ENCODE measurements at regions not wholly inside any gene's neighbourhood (a gene's known extent, or its start where the extent isn't known, plus 50 kb on each side); places are given as distances from the start of the nearest gene placed in this dataset.

- no peak for DNase-seq (ENCODE audit: low read depth in 4 of 4, low spot score in 1 of 4)
Measured at GRCh38 chr2:204264621-204265140, 280.6 kb upstream of the PARD3B start.

DNA sequence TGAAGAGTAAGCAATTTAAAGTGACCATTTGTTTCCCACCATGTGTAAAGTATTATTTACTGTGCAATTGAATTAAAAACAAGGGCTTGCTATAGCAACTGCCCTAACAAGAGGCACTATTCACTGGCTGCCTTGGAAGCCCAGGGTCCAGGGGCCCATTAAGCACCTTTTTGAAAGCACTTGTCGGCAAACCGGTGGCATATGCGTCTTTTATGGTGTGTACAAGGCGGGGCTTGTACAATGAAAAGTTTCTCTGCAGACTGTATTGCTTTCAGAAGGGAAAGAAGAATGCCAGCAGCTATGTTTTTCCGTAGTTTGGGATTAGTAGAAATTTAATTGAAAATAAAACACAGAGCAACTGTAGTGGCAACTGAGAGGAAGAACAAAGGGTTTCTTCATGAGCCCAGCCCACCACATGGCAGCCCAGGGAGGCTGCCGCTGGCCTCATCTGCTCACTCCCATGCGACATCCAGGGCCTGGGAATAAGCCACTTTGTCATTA is 279.5 kb upstream of the PARD3B start:
- DNase-seq (ENCODE audit: low read depth in 4 of 4, low spot score in 1 of 4): no peak

- DNase-seq (ENCODE audit: low read depth in 4 of 4, low spot score in 1 of 4): no peak
Measured at GRCh38 chr2:204268458-204268857, 276.8 kb upstream of the PARD3B start.

- no peak for DNase-seq (ENCODE audit: low read depth in 4 of 4, low spot score in 1 of 4)
Measured at GRCh38 chr2:204268971-204269370, 276.3 kb upstream of the PARD3B start.

DNA sequence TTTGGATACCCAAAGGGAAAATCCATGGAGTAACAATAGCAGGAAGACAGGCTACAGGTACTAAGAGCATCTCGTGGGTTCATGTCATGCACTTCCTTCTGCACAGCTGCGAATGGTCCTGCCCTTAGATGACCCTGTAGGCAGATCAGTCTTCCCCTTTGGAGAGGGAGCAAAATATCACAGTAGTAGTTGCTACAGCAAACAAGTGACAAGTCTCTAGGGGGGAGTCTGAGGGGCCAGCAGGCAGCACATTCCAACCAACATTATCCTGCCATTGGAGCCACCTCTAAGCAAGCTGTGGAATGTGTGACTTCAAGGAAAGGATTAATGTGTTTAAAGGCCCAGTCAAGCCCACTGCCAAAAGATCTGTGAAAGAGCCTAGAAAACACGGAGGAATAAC is 273.2 kb upstream of the PARD3B start:
- no peak for DNase-seq (ENCODE audit: low read depth in 4 of 4, low spot score in 1 of 4)

GRCh38 chr2:204272610-204273287 is 272.5 kb upstream of the PARD3B start:
- DNase-seq (ENCODE audit: low read depth in 4 of 4, low spot score in 1 of 4): no peak

- DNase-seq (ENCODE audit: low read depth in 4 of 4, low spot score in 1 of 4): no peak
Measured at GRCh38 chr2:204274429-204274828, 270.8 kb upstream of the PARD3B start.

- DNase-seq (ENCODE audit: low read depth in 4 of 4, low spot score in 1 of 4): no peak
Measured at GRCh38 chr2:204274991-204275390, 270.3 kb upstream of the PARD3B start.

DNA sequence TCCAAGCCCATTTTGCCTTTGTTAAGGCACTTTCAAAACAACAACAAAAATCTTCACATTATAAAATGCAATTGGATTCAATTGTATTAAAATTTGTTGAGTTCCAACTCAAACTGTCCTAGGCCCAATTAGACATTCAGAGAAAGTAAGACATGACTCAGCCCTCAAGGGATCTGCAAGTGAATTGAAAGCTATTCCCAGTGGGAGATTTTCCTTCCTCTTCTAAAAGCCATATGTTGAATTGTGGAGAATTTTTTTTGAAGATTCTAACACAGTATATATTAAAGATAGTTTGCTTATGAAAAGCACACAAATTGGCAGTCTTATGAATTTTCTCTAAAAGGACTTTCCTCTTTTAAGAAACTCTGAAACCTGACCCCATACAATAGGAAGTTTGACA is 268.0 kb upstream of the PARD3B start:
- no peak for DNase-seq (ENCODE audit: low read depth in 4 of 4, low spot score in 1 of 4)

DNA sequence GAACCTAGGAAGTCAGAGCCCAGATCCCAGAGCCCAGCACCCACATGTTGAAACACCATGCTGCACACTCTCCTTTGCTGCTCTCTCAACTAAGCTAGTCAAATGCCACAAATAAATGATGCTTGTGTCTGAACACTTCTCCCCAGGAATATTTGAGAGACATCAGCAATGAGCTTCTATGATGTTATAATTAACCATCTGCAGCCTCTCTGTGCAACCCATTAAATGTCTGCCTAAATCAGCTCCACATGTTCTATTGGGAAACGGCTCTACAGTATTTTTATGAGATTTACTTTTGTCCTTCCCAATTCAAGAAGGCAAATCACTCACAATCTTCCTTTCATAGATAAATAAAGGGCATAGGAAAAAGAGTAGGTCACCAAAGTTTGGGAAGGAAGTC is 266.8 kb upstream of the PARD3B start:
- DNase-seq (ENCODE audit: low read depth in 4 of 4, low spot score in 1 of 4): no peak

DNA sequence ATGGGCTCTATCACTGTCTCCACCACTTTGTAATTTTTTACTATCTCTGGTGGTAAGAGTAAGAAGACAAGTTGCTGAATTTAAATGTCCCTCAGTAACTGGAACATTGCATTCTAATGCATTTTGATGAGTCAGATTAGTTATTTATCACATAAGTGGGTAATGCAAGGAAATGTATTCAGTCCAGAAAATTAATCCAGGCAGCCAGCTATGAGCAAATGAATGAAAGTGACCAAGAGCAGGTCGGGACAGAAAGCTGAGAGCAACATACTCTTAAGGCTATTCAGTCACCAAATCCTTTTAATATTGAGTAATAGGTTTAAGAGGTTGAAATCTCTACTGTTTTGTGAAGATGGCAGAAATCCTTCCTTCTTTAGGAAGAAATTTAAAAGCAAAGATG is 265.5 kb upstream of the PARD3B start:
- no peak for DNase-seq (ENCODE audit: low read depth in 4 of 4, low spot score in 1 of 4)

GRCh38 chr2:204280262-204280668 is 265.0 kb upstream of the PARD3B start:
- no peak for DNase-seq (ENCODE audit: low read depth in 4 of 4, low spot score in 1 of 4)

DNA sequence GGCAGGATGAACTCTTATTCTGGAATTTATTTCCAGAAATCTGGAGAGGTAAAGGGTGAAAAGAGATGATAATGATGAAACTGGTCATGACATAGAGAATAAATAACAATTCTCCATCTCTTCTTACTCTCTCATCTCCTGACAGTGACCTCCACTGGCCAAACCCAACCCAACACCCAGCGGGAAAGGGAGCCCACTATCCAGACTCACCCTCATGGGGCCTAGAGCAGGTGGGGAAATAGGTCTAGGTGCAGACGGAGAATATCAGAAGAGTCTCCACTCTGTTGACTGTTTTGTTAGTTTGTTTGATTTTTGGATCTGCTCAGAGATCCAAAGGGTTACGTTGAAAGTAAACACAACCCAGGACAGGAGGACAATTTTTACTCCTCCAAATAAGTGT is 263.2 kb upstream of the PARD3B start:
- DNase-seq (ENCODE audit: low read depth in 4 of 4, low spot score in 1 of 4): no peak

GRCh38 chr2:204282525-204282924 is 262.8 kb upstream of the PARD3B start:
- no peak for DNase-seq (ENCODE audit: low read depth in 4 of 4, low spot score in 1 of 4)

- no peak for DNase-seq (ENCODE audit: low read depth in 4 of 4, low spot score in 1 of 4)
Measured at GRCh38 chr2:204289066-204289465, 256.2 kb upstream of the PARD3B start.

- no peak for DNase-seq (ENCODE audit: low read depth in 4 of 4, low spot score in 1 of 4)
Measured at GRCh38 chr2:204292439-204292838, 252.8 kb upstream of the PARD3B start.

DNA sequence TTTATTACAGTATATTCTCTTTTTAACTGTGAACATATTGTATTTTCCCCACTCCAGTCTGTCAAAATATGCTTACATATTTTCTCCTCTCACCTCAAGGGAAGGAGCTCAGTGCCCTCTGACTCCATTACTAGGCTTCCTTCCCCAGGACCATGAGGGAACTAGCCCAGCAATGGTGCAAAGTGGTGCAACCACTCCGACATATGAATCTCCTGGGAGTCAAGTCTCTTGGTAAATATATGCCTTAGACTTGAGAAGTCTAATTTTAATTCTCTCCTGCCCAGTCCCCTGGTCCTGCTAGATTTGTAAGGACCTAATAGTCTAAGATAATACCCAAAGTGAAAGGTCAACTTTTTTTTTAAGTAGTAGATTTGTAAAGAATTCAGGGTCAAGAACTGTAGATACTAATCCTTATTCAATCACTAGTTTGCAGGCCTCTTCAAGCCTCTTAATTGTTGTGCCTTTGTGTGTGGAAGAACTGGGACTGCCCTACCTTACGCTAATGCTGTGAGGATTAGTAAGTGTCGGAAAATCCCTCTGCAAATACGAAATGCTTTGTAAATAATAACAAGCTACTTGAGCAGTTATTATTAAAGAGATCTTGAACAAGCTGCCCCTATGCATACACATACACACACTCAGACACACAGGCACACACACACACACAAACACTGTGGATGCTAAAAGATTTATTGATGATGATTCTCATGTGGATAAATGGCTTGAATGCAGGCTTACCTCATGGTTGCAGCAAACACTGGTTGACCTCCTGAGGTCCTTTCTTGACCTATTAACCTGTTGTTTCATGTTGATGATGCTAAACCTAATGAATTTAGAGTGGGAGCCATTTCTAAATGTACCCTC is 251.2 kb upstream of the PARD3B start:
- no peak for DNase-seq (ENCODE audit: low read depth in 4 of 4, low spot score in 1 of 4)

GRCh38 chr2:204298404-204298803 is 246.9 kb upstream of the PARD3B start:
- DNase-seq (ENCODE audit: low read depth in 4 of 4, low spot score in 1 of 4): no peak

DNA sequence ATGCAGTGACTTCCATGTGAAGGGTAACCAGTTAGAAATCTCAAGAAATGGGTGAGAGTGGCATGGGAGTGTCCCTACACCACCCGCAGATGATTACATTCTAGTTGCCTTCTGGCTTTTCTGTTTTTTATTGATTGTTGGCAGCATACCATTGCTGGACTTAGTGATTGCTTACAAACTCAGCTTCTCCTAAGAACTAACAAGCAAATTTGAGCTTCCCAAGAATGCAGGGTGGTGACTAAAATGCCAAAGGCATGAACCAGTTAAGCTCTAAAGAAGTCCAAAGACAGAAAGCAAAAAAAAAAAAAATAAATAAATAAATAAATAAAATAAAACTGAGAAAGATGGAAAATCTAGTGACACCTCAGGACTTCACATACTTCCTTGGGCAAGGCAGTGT is 245.5 kb upstream of the PARD3B start:
- DNase-seq (ENCODE audit: low read depth in 4 of 4, low spot score in 1 of 4): no peak

DNA sequence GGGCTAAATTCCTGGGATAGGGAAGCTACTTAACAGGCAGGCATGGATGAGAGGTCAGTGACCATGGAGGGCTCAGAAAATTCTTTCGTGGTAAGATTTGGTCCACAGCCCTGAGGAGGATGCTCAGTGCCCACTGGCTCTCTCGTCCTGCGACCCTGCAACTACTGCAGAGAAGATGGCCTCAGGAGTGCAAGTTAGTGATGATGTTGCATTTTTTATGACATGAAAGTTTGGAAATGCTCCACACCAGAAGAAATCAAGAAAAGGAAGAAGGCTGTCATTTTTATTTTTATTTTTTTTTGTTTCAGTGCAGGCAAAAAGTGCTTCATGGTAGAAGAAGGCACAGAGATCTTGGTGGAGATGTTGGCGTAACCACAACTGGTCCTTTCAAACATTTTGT is 238.6 kb upstream of the PARD3B start:
- no peak for DNase-seq (ENCODE audit: low read depth in 4 of 4, low spot score in 1 of 4)

DNA sequence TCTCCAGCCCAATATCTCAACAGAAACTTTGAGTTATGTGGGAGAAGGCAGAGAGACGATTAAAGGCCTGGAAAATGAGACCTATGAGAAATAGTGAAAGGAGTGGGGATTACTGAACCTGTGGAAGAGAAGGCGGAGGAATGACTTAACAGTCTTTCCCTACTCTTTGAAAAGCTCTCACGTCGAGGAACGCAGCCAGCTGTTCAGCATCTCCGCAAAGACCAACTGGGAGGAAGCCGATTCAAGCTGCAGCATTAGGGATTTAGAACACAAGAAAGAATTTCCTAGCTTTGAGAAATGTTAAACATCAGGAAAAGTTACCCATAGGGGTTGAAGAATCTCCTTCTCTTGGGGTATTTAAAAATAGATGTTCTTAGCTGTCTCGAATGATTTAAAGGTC is 233.2 kb upstream of the PARD3B start:
- DNase-seq (ENCODE audit: low read depth in 4 of 4, low spot score in 1 of 4): no peak

DNA sequence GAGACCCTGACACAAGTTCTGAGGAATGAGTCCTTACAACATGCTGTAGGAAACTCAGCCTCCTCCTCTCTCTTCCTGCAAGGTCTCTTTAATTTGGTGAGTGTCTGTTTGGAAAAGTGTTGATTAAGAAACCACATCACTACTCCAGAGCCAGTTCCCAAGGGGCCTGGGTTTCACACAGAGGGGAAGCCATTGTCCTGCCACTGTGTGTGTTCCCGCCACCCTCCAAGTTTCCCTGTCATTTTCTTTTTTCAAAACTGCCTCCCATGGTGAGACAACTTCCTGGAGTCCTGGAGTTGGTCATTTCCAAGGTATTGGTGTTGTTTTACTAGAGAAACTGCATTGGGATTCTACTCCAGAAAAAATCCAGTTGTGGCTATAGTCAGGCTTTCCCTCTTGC is 232.0 kb upstream of the PARD3B start:
- no peak for DNase-seq (ENCODE audit: low read depth in 4 of 4, low spot score in 1 of 4)
